DMS114 treated with DMSO at 0.1 percent for 48 hours (cell line): ENCODE measurements at regions not wholly inside any gene's neighbourhood (a gene's known extent, or its start where the extent isn't known, plus 50 kb on each side); places are given as distances from the start of the nearest gene placed in this dataset.

Experiments used
- DNase-seq: peaks from one replicate; lab custom pipeline; 2025; ENCODE audit not compliant: unreplicated experiment; lab: John Stamatoyannopoulos, UW

GRCh38 chr1:70919706-70920323 is 127.8 kb downstream of the PTGER3 start:
- no peak for DNase-seq
